ENCODE measurements at regions not wholly inside any gene's neighbourhood (a gene's known extent, or its start where the extent isn't known, plus 50 kb on each side); places are given as distances from the start of the nearest gene placed in this dataset.
"Not testable (repeated sequence)": the region's sequence is repeated elsewhere in the genome, so short reads cannot be mapped to it uniquely, and the experiment has no call there.

DNA sequence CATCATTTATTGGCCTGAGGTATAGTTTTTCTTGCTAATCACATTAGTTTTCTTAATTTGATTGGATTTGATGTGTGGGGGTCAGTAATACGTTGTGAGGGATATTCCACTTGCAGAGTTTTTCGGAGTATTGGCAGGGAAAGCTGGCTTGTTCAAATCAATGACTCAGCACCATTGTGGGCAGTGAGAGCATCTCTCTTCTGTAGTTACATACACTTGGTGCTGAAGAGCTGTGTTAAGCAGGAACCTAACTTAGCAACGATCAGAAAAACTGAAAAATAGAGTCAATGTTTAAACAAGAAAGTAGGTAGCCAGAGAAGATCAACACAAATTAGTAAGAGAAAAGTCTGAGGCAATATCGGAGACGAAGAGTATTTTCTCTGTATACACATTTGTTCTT, 344.6 kb upstream of the EDIL3 start:
- Histone ChIP-seq H3K9ac (no peak overlapping the region), H3K9me3 (no peaks in the 10 kb centered on the region), H3K36me3 (no peaks in the 10 kb centered on the region), H3K27ac (no peak overlapping the region), H4K20me1 (no peaks in the 10 kb centered on the region), H3K27me3 (no peaks in the 10 kb centered on the region), H3K4me3 (no peak overlapping the region), H3K4me1 (no peaks in the 10 kb centered on the region), H3K4me2 (no peak overlapping the region)
- no peak for TF ChIP-seq Cebpa-rat (IDR thresholded peaks at IDR 0.05)

- no peaks in the 10 kb centered on the region for H3K36me3 ChIP-seq
- no peak overlapping the region for H3K4me2 ChIP-seq
- no peak for TF ChIP-seq Cebpa-rat (IDR thresholded peaks at IDR 0.05)
- no peak overlapping the region for H3K27ac ChIP-seq
- H3K4me1 ChIP-seq: no peaks in the 10 kb centered on the region
- no peaks in the 10 kb centered on the region for H3K9me3 ChIP-seq
- no peaks in the 10 kb centered on the region for H3K27me3 ChIP-seq
- H4K20me1 ChIP-seq: no peaks in the 10 kb centered on the region
- H3K4me3 ChIP-seq: no peak overlapping the region
- no peak overlapping the region for H3K9ac ChIP-seq
Measured at GRCh38 chr5:84727708-84728107, 343.0 kb upstream of the EDIL3 start.

DNA sequence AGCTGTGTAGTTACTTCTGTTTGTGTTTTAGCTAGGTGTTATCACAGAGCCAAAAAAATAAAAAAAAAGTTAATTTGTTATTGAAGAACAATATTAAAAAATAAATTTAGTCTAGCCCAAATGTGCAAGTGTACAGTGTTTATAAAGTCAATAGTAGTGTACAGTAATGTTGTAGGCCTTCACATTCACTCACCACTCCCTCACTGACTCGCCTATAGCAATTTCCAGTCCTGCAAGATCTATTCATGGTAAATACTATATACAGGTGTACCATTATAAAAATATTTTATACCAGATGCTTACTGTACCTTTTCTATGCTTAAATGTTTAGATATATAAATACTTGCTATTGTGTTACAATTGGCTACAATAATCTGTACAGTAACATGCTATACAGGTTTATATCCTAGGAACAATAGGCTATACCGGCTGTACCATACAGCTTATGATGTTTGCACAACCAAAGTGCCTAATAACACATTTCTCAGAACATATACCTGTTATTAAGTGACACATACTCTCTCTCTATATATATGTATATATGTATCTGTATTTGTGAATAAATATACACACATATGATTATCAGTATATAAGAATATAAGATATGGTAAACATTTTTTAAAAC, 341.4 kb upstream of the EDIL3 start:
- H3K27me3 ChIP-seq: no peaks in the 10 kb centered on the region
- no peaks in the 10 kb centered on the region for H4K20me1 ChIP-seq
- peaks cover 9% of the 10 kb centered on the region; the same call in 1 of the 2 replicates for H3K4me1 ChIP-seq
- no peak overlapping the region for H3K4me2 ChIP-seq
- no peaks in the 10 kb centered on the region for H3K9me3 ChIP-seq
- no peak overlapping the region for H3K4me3 ChIP-seq
- H3K36me3 ChIP-seq: no peaks in the 10 kb centered on the region
- TF ChIP-seq Cebpa-rat (IDR thresholded peaks at IDR 0.05): no peak
- no peak overlapping the region for H3K27ac ChIP-seq
- H3K9ac ChIP-seq: no peak overlapping the region

GRCh38 chr5:84724683-84725082, 340.0 kb upstream of the EDIL3 start:
- Histone ChIP-seq H3K4me2 (no peak overlapping the region), H4K20me1 (no peaks in the 10 kb centered on the region), H3K27me3 (no peaks in the 10 kb centered on the region), H3K4me1 (peaks cover 17% of the 10 kb centered on the region; the same call in 1 of the 2 replicates), H3K4me3 (no peak overlapping the region), H3K9ac (no peak overlapping the region), H3K9me3 (peaks cover 4% of the 10 kb centered on the region; the same call in 1 of the 2 replicates), H3K36me3 (no peaks in the 10 kb centered on the region), H3K27ac (no peak overlapping the region)
- no peak for TF ChIP-seq Cebpa-rat (IDR thresholded peaks at IDR 0.05)

GRCh38 chr5:84724181-84724580, 339.5 kb upstream of the EDIL3 start:
- Histone ChIP-seq H4K20me1 (no peaks in the 10 kb centered on the region), H3K27me3 (no peaks in the 10 kb centered on the region), H3K4me1 (peaks cover 22% of the 10 kb centered on the region), H3K9me3 (peaks cover 6% of the 10 kb centered on the region), H3K4me3 (no peak overlapping the region), H3K27ac (no peak overlapping the region), H3K36me3 (no peaks in the 10 kb centered on the region), H3K4me2 (no peak overlapping the region), H3K9ac (no peak overlapping the region)
- TF ChIP-seq Cebpa-rat (IDR thresholded peaks at IDR 0.05): no peak

- Histone ChIP-seq H3K4me3 (no peak overlapping the region), H3K4me2 (peak overlapping the region; percentile 58)
Measured at GRCh38 chr5:84718377-84718776, 333.7 kb upstream of the EDIL3 start.

DNA sequence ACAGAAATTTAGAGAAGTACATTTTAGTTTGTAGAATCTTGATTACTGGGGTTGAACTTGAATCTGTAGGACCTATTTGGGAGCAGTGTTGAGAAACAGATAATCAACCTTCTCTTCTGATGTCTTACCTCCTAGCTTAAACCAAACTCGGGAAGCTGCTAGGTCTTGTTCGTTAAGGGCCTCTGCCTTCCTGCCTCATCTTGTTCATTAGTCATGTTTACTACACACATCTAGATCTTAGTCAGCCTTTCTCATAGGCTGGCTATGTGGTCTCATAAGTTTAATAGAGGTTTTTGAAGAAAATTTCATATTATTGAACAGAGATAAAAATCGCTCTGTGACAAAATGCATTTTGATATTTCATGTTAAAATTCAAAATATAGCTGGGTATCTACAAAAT, 331.0 kb upstream of the EDIL3 start:
- H4K20me1 ChIP-seq: no peaks in the 10 kb centered on the region
- H3K4me1 ChIP-seq: peaks cover 33% of the 10 kb centered on the region
- H3K9ac ChIP-seq: no peak overlapping the region
- no peak overlapping the region for H3K4me3 ChIP-seq
- no peaks in the 10 kb centered on the region for H3K36me3 ChIP-seq
- no peak overlapping the region for H3K27ac ChIP-seq
- H3K4me2 ChIP-seq: no peak overlapping the region
- no peaks in the 10 kb centered on the region for H3K27me3 ChIP-seq
- H3K9me3 ChIP-seq: peaks cover 14% of the 10 kb centered on the region
- no peak for TF ChIP-seq Cebpa-rat (IDR thresholded peaks at IDR 0.05)

More at GRCh38 chr5:84718377-84718776, 333.7 kb upstream of the EDIL3 start:
- Histone ChIP-seq H3K27ac (0 out of 2 replicates have a peak overlapping the region, but pooled peaks have one; percentile 22), H4K20me1 (no peaks in the 10 kb centered on the region), H3K9me3 (peaks cover 14% of the 10 kb centered on the region), H3K27me3 (no peaks in the 10 kb centered on the region), H3K36me3 (no peaks in the 10 kb centered on the region), H3K9ac (no peak overlapping the region), H3K4me1 (peaks cover 42% of the 10 kb centered on the region)
- TF ChIP-seq Cebpa-rat (IDR thresholded peaks at IDR 0.05): no peak

DNA sequence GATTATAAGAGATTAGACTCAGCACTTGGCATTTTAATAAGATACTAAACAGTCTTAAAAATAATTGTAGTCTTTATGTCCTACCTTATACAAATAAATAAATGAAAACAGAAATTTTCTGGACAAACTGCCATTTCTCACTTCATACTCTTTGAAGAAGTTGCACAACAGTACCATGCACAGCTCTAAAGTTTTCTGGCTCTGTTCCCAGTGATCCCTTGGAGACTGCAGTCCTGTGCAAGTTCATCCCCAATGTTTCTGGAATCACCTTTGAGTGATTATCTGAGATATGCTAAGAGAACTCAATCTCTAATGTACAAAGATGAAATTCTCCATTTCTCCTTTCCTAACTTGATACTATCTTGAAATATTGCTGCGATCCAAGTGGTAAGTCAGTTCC, 330.4 kb upstream of the EDIL3 start:
- H3K36me3 ChIP-seq: no peaks in the 10 kb centered on the region
- H3K27ac ChIP-seq: no peak overlapping the region
- H4K20me1 ChIP-seq: no peaks in the 10 kb centered on the region
- no peaks in the 10 kb centered on the region for H3K27me3 ChIP-seq
- H3K9me3 ChIP-seq: peaks cover 13% of the 10 kb centered on the region
- no peak overlapping the region for H3K4me2 ChIP-seq
- H3K4me1 ChIP-seq: peaks cover 29% of the 10 kb centered on the region
- H3K9ac ChIP-seq: no peak overlapping the region
- no peak overlapping the region for H3K4me3 ChIP-seq
- TF ChIP-seq Cebpa-rat (IDR thresholded peaks at IDR 0.05): no peak

- no peaks in the 10 kb centered on the region for H3K9me3 ChIP-seq
- H3K27me3 ChIP-seq: no peaks in the 10 kb centered on the region
- no peaks in the 10 kb centered on the region for H3K36me3 ChIP-seq
- no peaks in the 10 kb centered on the region for H3K4me1 ChIP-seq
- H3K9ac ChIP-seq: no peak overlapping the region
- no peak for TF ChIP-seq Cebpa-rat (IDR thresholded peaks at IDR 0.05)
- H3K27ac ChIP-seq: no peak overlapping the region
- H3K4me2 ChIP-seq: no peak overlapping the region
- H3K4me3 ChIP-seq: no peak overlapping the region
- H4K20me1 ChIP-seq: no peaks in the 10 kb centered on the region
Measured at GRCh38 chr5:84709075-84709474, 324.4 kb upstream of the EDIL3 start.

DNA sequence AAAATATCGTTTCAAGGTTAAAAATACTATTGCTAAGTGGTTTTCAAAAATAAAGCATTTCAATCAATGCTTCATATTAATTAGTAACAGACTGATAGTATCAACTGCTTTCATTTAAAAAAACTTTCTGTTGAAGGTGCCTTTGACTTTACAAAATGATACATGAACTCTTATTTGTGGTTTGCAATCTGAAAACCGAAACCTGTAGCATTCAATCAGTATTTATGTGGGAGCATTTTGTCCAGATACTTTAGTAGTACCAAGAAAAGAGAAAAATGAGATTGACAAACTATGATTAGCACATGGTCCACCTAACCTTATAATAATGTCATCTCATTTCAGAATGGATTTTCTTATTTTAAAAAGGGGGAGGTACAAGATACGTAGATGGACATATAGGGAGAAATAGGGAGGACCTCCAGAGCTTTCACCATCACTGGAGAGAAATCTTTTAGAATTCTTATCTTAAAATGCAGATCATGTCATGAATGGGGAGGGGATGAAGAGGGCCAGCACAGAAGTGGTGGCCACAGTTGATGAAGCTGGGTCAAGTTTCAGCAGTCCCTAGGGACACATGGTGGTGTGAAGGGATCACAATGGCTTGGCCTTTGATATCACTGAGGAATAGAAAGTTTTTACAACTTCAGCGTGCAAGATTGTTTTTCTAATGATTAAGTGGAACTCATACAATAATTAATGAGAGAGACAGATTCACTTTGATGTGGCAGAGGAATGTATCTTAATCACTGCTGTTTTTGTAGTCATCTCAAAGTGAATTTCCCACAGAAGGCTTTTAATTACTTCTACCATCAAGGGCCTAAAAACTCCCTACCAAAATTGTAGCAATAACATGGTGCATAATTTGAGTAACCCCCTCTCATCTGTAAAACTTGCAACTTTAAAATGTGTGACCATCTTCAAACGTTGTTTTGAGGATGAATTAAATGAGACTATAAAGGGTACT, 322.3 kb upstream of the EDIL3 start:
- Histone ChIP-seq H3K9ac (no peak overlapping the region), H4K20me1 (no peaks in the 10 kb centered on the region), H3K4me1 (no peaks in the 10 kb centered on the region), H3K36me3 (no peaks in the 10 kb centered on the region), H3K4me2 (no peak overlapping the region), H3K27me3 (no peaks in the 10 kb centered on the region), H3K9me3 (no peaks in the 10 kb centered on the region), H3K4me3 (no peak overlapping the region), H3K27ac (no peak overlapping the region)
- no peak for TF ChIP-seq Cebpa-rat (IDR thresholded peaks at IDR 0.05)

GRCh38 chr5:84700545-84700944, 315.9 kb upstream of the EDIL3 start:
- not testable (repeated sequence) for H3K4me2 ChIP-seq, H3K36me3 ChIP-seq, H3K4me1 ChIP-seq

More at GRCh38 chr5:84700545-84700944, 315.9 kb upstream of the EDIL3 start:
- H3K27me3 ChIP-seq, H4K20me1 ChIP-seq, H3K4me3 ChIP-seq, H3K9ac ChIP-seq, H3K27ac ChIP-seq, H3K9me3 ChIP-seq: not testable (repeated sequence)

Data from BLaER1 (cell line).